ACC112 (cell line): ENCODE measurements at regions not wholly inside any gene's neighbourhood (a gene's known extent, or its start where the extent isn't known, plus 50 kb on each side); places are given as distances from the start of the nearest gene placed in this dataset.

ENCODE experiments used
- H2AFZ ChIP-seq: fragments of 200-600 bp; sonication (generic); one replicate; pipeline ENCODE4 v1.6.0; 2017; ENCODE audit warnings: antibody characterized with exemption, low read length; ENCODE audit not compliant: unreplicated experiment
- H3K27ac ChIP-seq: fragments of 200-600 bp; sonication (generic); 2 replicates; pipeline ENCODE4 v1.5.1; 2014; ENCODE audit warnings: low read depth, mild to moderate bottlenecking, antibody characterized with exemption, low read length, moderate library complexity
- H3K27me3 ChIP-seq: fragments of 200-600 bp; sonication (generic); 2 replicates; pipeline ENCODE4 v1.6.1; 2014; ENCODE audit warnings: mild to moderate bottlenecking, antibody characterized with exemption, low read length, moderate library complexity, mixed read lengths; ENCODE audit not compliant: insufficient read depth
- H3K36me3 ChIP-seq: fragments of 200-600 bp; sonication (generic); 2 replicates; pipeline ENCODE4 v1.6.1; 2016; ENCODE audit warnings: mild to moderate bottlenecking, antibody characterized with exemption, low read length, moderate library complexity, mixed read lengths; ENCODE audit not compliant: insufficient read depth
- H3K4me1 ChIP-seq: fragments of 200-600 bp; sonication (generic); one replicate; pipeline ENCODE4 v1.6.1; 2016; ENCODE audit warnings: low read length, mixed read lengths; ENCODE audit not compliant: insufficient read depth, unreplicated experiment, control insufficient read depth
- H3K4me3 ChIP-seq: fragments of 200-600 bp; sonication (generic); 2 replicates; pipeline ENCODE4 v1.5.1; 2014; ENCODE audit warnings: mild to moderate bottlenecking, low read depth, low read length
- H3K79me2 ChIP-seq: fragments of 200-600 bp; sonication (generic); one replicate; pipeline ENCODE4 v1.6.0; 2016; ENCODE audit warnings: low read length; ENCODE audit not compliant: control insufficient read depth, unreplicated experiment, insufficient read depth

GRCh38 chr13:37345869-37346268 is 240.4 kb upstream of the CSNK1A1L start:
- Histone ChIP-seq H3K36me3 (no peaks in the 10 kb centered on the region), H3K79me2 (no peaks in the 10 kb centered on the region), H3K27ac (no peak overlapping the region), H3K4me1 (no peaks in the 10 kb centered on the region), H3K27me3 (no peaks in the 10 kb centered on the region), H3K4me3 (no peak overlapping the region), H2AFZ (no peak overlapping the region)

DNA sequence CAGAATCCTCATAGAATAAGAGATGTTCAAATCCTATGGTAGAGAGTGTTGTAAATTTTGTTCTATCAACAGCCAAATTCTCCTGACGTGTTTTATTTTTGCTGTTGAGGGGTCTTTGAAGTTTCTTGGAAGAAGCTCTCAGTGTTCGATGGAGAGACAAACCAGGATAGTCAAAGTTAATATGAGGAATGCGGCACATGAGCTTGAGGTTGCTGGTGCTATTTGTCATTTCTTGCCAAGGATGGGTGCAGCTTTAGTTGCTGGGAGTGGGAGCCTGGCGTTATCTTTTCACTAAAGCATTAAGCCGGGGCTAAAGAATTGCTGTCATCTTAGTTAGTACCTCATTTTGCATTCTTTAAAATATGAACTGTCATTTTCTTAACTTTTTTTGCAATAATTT is 239.9 kb upstream of the CSNK1A1L start:
- no peaks in the 10 kb centered on the region for H3K36me3 ChIP-seq
- no peaks in the 10 kb centered on the region for H3K4me1 ChIP-seq
- no peaks in the 10 kb centered on the region for H3K79me2 ChIP-seq
- H3K4me3 ChIP-seq: no peak overlapping the region
- no peak overlapping the region for H2AFZ ChIP-seq
- H3K27me3 ChIP-seq: no peaks in the 10 kb centered on the region
- no peak overlapping the region for H3K27ac ChIP-seq

DNA sequence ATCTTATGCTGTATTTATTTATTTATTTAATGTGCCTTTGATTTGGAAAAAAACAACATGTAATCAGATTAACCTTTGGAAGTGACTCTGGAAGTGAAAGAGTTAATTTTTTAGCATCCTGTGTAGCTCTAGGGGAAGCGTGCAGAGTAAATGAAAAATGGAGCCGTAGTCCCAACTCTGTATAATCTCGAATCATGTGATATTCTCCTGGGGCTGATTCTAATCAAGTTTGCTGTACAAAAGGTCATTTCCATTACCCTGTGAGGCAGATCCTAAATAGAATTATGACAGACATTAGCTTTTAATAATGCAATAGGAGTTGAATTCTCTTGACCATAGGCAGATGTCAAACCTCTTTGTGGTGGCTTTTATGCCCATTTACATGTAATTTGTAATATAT is 238.6 kb upstream of the CSNK1A1L start:
- H3K27ac ChIP-seq: no peak overlapping the region
- H3K4me3 ChIP-seq: no peak overlapping the region
- H3K4me1 ChIP-seq: no peaks in the 10 kb centered on the region
- H3K79me2 ChIP-seq: no peaks in the 10 kb centered on the region
- no peaks in the 10 kb centered on the region for H3K27me3 ChIP-seq
- no peaks in the 10 kb centered on the region for H3K36me3 ChIP-seq
- H2AFZ ChIP-seq: no peak overlapping the region

GRCh38 chr13:37342205-37342604 is 236.7 kb upstream of the CSNK1A1L start:
- Histone ChIP-seq H3K79me2 (no peaks in the 10 kb centered on the region), H3K36me3 (no peaks in the 10 kb centered on the region), H3K4me3 (no peak overlapping the region), H3K27me3 (no peaks in the 10 kb centered on the region), H3K27ac (no peak overlapping the region), H2AFZ (no peak overlapping the region), H3K4me1 (no peaks in the 10 kb centered on the region)

- no peak overlapping the region for H3K27ac ChIP-seq
- H3K27me3 ChIP-seq: no peaks in the 10 kb centered on the region
Measured at GRCh38 chr13:37340901-37341670, 235.6 kb upstream of the CSNK1A1L start.

GRCh38 chr13:37339386-37339735 is 233.9 kb upstream of the CSNK1A1L start:
- no peaks in the 10 kb centered on the region for H3K27me3 ChIP-seq
- no peaks in the 10 kb centered on the region for H3K36me3 ChIP-seq
- no peak overlapping the region for H3K27ac ChIP-seq
- no peaks in the 10 kb centered on the region for H3K4me1 ChIP-seq
- no peak overlapping the region for H2AFZ ChIP-seq
- no peaks in the 10 kb centered on the region for H3K79me2 ChIP-seq
- no peak overlapping the region for H3K4me3 ChIP-seq

More at GRCh38 chr13:37340901-37341670, 235.6 kb upstream of the CSNK1A1L start:
- no peaks in the 10 kb centered on the region for H3K36me3 ChIP-seq
- no peaks in the 10 kb centered on the region for H3K79me2 ChIP-seq
- H3K4me3 ChIP-seq: no peak overlapping the region
- no peaks in the 10 kb centered on the region for H3K4me1 ChIP-seq
- no peak overlapping the region for H2AFZ ChIP-seq

- no peaks in the 10 kb centered on the region for H3K36me3 ChIP-seq
- H3K4me3 ChIP-seq: no peak overlapping the region
- no peaks in the 10 kb centered on the region for H3K79me2 ChIP-seq
- H3K27me3 ChIP-seq: no peaks in the 10 kb centered on the region
- H3K4me1 ChIP-seq: no peaks in the 10 kb centered on the region
- no peak overlapping the region for H2AFZ ChIP-seq
- H3K27ac ChIP-seq: no peak overlapping the region
Measured at GRCh38 chr13:37338726-37339385, 233.4 kb upstream of the CSNK1A1L start.

GRCh38 chr13:37326334-37326733 is 220.9 kb upstream of the CSNK1A1L start:
- Histone ChIP-seq H3K36me3 (no peaks in the 10 kb centered on the region), H3K4me3 (no peak overlapping the region), H2AFZ (no peak overlapping the region), H3K4me1 (no peaks in the 10 kb centered on the region), H3K27ac (no peak overlapping the region), H3K27me3 (no peaks in the 10 kb centered on the region), H3K79me2 (no peaks in the 10 kb centered on the region)

DNA sequence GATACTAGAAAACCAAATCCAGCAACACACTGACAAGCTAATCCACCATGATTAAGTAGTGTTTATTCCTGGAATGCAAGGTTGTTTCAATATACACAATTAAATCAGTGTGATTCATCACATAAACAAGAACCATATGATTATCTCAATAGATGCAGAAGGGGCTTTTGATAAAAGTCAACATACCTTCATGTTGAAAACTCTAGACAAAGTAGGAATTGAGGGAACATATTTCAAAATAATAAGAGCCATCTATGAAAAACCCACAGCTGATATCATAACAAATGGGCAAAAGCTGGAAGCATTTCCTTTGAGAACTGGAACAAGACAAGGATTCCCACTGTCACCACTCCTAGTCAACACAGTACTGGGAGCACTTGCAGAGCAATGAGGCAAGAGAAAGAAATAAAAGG is 213.6 kb upstream of the CSNK1A1L start:
- Histone ChIP-seq H3K36me3 (no peaks in the 10 kb centered on the region), H3K27ac (no peak overlapping the region), H3K4me1 (peaks cover 2% of the 10 kb centered on the region), H3K4me3 (no peak overlapping the region), H3K27me3 (no peaks in the 10 kb centered on the region), H2AFZ (no peak overlapping the region), H3K79me2 (no peaks in the 10 kb centered on the region)

- Histone ChIP-seq H3K4me1 (peaks cover 11% of the 10 kb centered on the region), H3K27me3 (no peaks in the 10 kb centered on the region), H3K27ac (no peak overlapping the region), H3K79me2 (no peaks in the 10 kb centered on the region), H3K36me3 (no peaks in the 10 kb centered on the region), H2AFZ (no peak overlapping the region), H3K4me3 (no peak overlapping the region)
Measured at GRCh38 chr13:37316935-37317334, 211.5 kb upstream of the CSNK1A1L start.

DNA sequence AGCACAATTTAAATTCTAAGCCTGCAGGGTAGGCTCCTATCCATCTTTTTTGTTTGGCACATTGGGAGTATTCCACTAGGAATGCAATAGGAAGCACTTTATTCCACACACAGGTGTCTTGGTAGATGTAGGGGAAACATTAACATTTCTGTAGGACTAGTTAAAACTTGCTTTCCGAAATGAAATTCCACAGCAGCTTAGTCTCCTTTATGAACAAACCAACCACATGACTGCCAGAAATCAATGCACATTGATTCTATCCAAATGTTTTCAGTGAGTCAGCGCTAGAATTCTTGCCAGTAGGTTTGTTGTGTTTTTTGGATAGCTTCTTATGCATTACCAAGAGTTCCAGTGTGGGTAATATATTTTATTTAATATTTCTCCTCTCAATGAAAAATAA is 207.9 kb upstream of the CSNK1A1L start:
- Histone ChIP-seq H2AFZ (no peak overlapping the region), H3K36me3 (no peaks in the 10 kb centered on the region), H3K79me2 (no peaks in the 10 kb centered on the region), H3K27me3 (no peaks in the 10 kb centered on the region), H3K4me3 (no peak overlapping the region), H3K4me1 (peaks cover 11% of the 10 kb centered on the region), H3K27ac (no peak overlapping the region; the same call in 1 of the 2 replicates)
